A673 (cell line): ENCODE measurements at regions not wholly inside any gene's neighbourhood (a gene's known extent, or its start where the extent isn't known, plus 50 kb on each side); places are given as distances from the start of the nearest gene placed in this dataset.

Source experiments
- BruUV-seq: library from RNA; stranded (reverse); fragments of 400-500 nt; replicated peaks from 2 replicates; lab custom pipeline; 2021; lab: Mats Ljungman, UMichigan
- CTCF ChIA-PET: fragments of 300-600 bp; sonication (Branson Sonifier 250); formaldehyde crosslinking; loops from one replicate; lab custom pipeline; 2022; ENCODE audit warnings: antibody characterized with exemption; lab: Charles Lee
- POLR2A ChIA-PET: fragments of 300-600 bp; sonication (Branson Sonifier 250); formaldehyde crosslinking; loops from one replicate; lab custom pipeline; 2022; ENCODE audit warnings: antibody characterized with exemption; ENCODE audit not compliant: low non-redundant PET; lab: Charles Lee
- DNase-seq: peaks from one replicate; pipeline ENCODE4 v3.0.0-alpha.2; 2015; ENCODE audit warnings: low spot score
- H3K27ac ChIP-seq: fragments of 200-600 bp; sonication (generic); 2 replicates; pipeline ENCODE4 v1.5.1; 2016; ENCODE audit warnings: mixed run types, low read depth, mild to moderate bottlenecking, mixed read lengths, antibody characterized with exemption, low read length; ENCODE audit not compliant: poor library complexity, severe bottlenecking
- H3K27me3 ChIP-seq: fragments of 200-600 bp; sonication (generic); replicated peaks from 2 replicates; pipeline ENCODE4 v1.6.1; 2017; ENCODE audit warnings: mixed run types, low read depth, mild to moderate bottlenecking, mixed read lengths, antibody characterized with exemption, low read length; ENCODE audit not compliant: insufficient read depth, poor library complexity
- H3K36me3 ChIP-seq: fragments of 200-600 bp; sonication (generic); 2 replicates; pipeline ENCODE4 v1.6.1; 2016; ENCODE audit warnings: mixed run types, mild to moderate bottlenecking, mixed read lengths, antibody characterized with exemption, low read length; ENCODE audit not compliant: insufficient read depth, poor library complexity, severe bottlenecking
- H3K4me1 ChIP-seq: fragments of 200-600 bp; sonication (generic); 2 replicates; pipeline ENCODE4 v1.6.1; 2017; ENCODE audit warnings: mixed run types, mild to moderate bottlenecking, mixed read lengths, antibody characterized with exemption, low read length; ENCODE audit not compliant: insufficient read depth, poor library complexity, severe bottlenecking
- H3K4me3 ChIP-seq: fragments of 200-600 bp; sonication (generic); 2 replicates; pipeline ENCODE4 v1.5.1; 2016; ENCODE audit warnings: low read depth, mixed run types, mild to moderate bottlenecking, mixed read lengths, low read length; ENCODE audit not compliant: poor library complexity, severe bottlenecking
- H3K9me3 ChIP-seq: fragments of 200-600 bp; sonication (generic); 2 replicates; pipeline ENCODE4 v1.6.1; 2016; ENCODE audit warnings: mixed run types, low read depth, mild to moderate bottlenecking, mixed read lengths, antibody characterized with exemption, low read length; ENCODE audit not compliant: poor library complexity, severe bottlenecking
- EZH2 ChIP-seq: fragments of 200-600 bp; sonication (generic); IDR thresholded peaks from 2 replicates; pipeline ENCODE4 v1.6.1; 2017; ENCODE audit warnings: borderline replicate concordance, low read depth, mild to moderate bottlenecking, mixed read lengths, antibody characterized with exemption, low read length; ENCODE audit not compliant: poor library complexity, severe bottlenecking
- intact Hi-C: fragments of 100-400 bp; cut with micrococcal nuclease; formaldehyde crosslinking; loops from one replicate; pipeline ENCODE4 v1.10.0; 2022; ENCODE audit not compliant: unreplicated experiment
- TF ChIP-seq, protein P1 (sequence below): fragments of 300-800, 200-600 bp; sonication (generic); conservative IDR thresholded peaks from 2 replicates; pipeline ENCODE4 v1.5.1; 2017; ENCODE audit warnings: low read depth, mild to moderate bottlenecking, antibody characterized with exemption, low read length, moderate library complexity, mixed read lengths

- TF ChIP-seq, protein P1, sequence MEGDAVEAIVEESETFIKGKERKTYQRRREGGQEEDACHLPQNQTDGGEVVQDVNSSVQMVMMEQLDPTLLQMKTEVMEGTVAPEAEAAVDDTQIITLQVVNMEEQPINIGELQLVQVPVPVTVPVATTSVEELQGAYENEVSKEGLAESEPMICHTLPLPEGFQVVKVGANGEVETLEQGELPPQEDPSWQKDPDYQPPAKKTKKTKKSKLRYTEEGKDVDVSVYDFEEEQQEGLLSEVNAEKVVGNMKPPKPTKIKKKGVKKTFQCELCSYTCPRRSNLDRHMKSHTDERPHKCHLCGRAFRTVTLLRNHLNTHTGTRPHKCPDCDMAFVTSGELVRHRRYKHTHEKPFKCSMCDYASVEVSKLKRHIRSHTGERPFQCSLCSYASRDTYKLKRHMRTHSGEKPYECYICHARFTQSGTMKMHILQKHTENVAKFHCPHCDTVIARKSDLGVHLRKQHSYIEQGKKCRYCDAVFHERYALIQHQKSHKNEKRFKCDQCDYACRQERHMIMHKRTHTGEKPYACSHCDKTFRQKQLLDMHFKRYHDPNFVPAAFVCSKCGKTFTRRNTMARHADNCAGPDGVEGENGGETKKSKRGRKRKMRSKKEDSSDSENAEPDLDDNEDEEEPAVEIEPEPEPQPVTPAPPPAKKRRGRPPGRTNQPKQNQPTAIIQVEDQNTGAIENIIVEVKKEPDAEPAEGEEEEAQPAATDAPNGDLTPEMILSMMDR = no peak
- TF ChIP-seq EZH2 = no peak
- no peak overlapping the region for H3K27ac ChIP-seq
- no peaks in the 10 kb centered on the region for H3K36me3 ChIP-seq
- peaks cover 16% of the 10 kb centered on the region for H3K4me1 ChIP-seq
- peak; percentile 12 for DNase-seq
- CTCF ChIA-PET = no interaction called here
- H3K9me3 ChIP-seq = no peaks in the 10 kb centered on the region
- no peaks in the 10 kb centered on the region for H3K27me3 ChIP-seq
- POLR2A ChIA-PET = interaction anchor here (0.5 to 0.6 kb wide), 3 partner anchors 54 to 1103 kb away, joined by 3 to 4 read pairs (median 4); no protein-coding TSS in a partner anchor
- no peak overlapping the region for H3K4me3 ChIP-seq
- intact Hi-C loops = loop anchor here (10.0 kb wide), 1 partner anchor 236 kb away; no protein-coding TSS in a partner anchor
- no TSS peak for BruUV-seq
These were observed 246.8 kb downstream of the QKI start for GRCh38 chr6:163661272-163661671.

- BruUV-seq = no TSS peak
- TF ChIP-seq EZH2 = no peak
- TF ChIP-seq, protein P1 = no peak
- no peak for DNase-seq
- H3K27me3 ChIP-seq = no peaks in the 10 kb centered on the region
- POLR2A ChIA-PET = no interaction called here
- intact Hi-C loops = loop anchor here (10.0 kb wide), 1 partner anchor 235 kb away; no protein-coding TSS in a partner anchor
- H3K4me3 ChIP-seq = no peak overlapping the region
- peaks cover 7% of the 10 kb centered on the region for H3K4me1 ChIP-seq
- no peak overlapping the region for H3K27ac ChIP-seq
- no peaks in the 10 kb centered on the region for H3K36me3 ChIP-seq
- no peaks in the 10 kb centered on the region for H3K9me3 ChIP-seq
- CTCF ChIA-PET = no interaction called here
These were observed 245.3 kb downstream of the QKI start for GRCh38 chr6:163659803-163660202.

GRCh38 chr6:163655217-163656121 lies 241.0 kb downstream of the QKI start:
- CTCF ChIA-PET = no interaction called here
- TF ChIP-seq EZH2 = no peak
- TF ChIP-seq, protein P1 = no peak
- POLR2A ChIA-PET = no interaction called here
- Histone ChIP-seq H3K4me1 (no peaks in the 10 kb centered on the region), H3K27ac (no peak overlapping the region), H3K9me3 (no peaks in the 10 kb centered on the region), H3K27me3 (no peaks in the 10 kb centered on the region), H3K36me3 (no peaks in the 10 kb centered on the region), H3K4me3 (no peak overlapping the region)
- intact Hi-C loops = no loop called here
- DNase-seq = no peak
- BruUV-seq = no TSS peak
